ENCODE measurements at regions not wholly inside any gene's neighbourhood (a gene's known extent, or its start where the extent isn't known, plus 50 kb on each side); places are given as distances from the start of the nearest gene placed in this dataset.

GRCh38 chr2:67825476-67825875 is 237.3 kb downstream of the C1D start:
- no peak for TF ChIP-seq CTCF (IDR thresholded peaks at IDR 0.05)
- no peak for TF ChIP-seq POLR2AphosphoS5 (IDR thresholded peaks at IDR 0.05)

Measured in sigmoid colon (tissue), 4 donors.